Glutamatergic neuron (in vitro differentiated cells): ENCODE measurements at regions not wholly inside any gene's neighbourhood (a gene's known extent, or its start where the extent isn't known, plus 50 kb on each side); places are given as distances from the start of the nearest gene placed in this dataset.
"Not testable (repeated sequence)": the region's sequence is repeated elsewhere in the genome, so short reads cannot be mapped to it uniquely, and the experiment has no call there.

ENCODE experiments used
- DNase-seq: peaks from one replicate; pipeline ENCODE4 v3.0.0; 2022
- H3K27ac Mint-ChIP-seq: one replicate; pipeline ENCODE4 v1.8.0; 2020; ENCODE audit warnings: mild to moderate bottlenecking, mixed read lengths, inconsistent platforms; ENCODE audit not compliant: unreplicated experiment
- H3K27me3 Mint-ChIP-seq: one replicate; pipeline ENCODE4 v1.8.0; 2020; ENCODE audit warnings: mild to moderate bottlenecking, moderate library complexity, mixed read lengths, inconsistent platforms; ENCODE audit not compliant: unreplicated experiment
- H3K36me3 Mint-ChIP-seq: one replicate; pipeline ENCODE4 v1.8.0; 2020; ENCODE audit warnings: mild to moderate bottlenecking, mixed read lengths, inconsistent platforms; ENCODE audit not compliant: unreplicated experiment
- H3K4me1 Mint-ChIP-seq: one replicate; pipeline ENCODE4 v1.8.0; 2020; ENCODE audit warnings: mild to moderate bottlenecking, low read depth, mixed read lengths, inconsistent platforms; ENCODE audit not compliant: unreplicated experiment
- H3K4me3 Mint-ChIP-seq: one replicate; pipeline ENCODE4 v1.8.0; 2020; ENCODE audit warnings: mild to moderate bottlenecking, mixed read lengths, inconsistent platforms; ENCODE audit not compliant: unreplicated experiment
- H3K9me3 Mint-ChIP-seq: one replicate; pipeline ENCODE4 v1.8.0; 2020; ENCODE audit warnings: mild to moderate bottlenecking, moderate library complexity, mixed read lengths, inconsistent platforms; ENCODE audit not compliant: unreplicated experiment
- CTCF ChIP-seq: fragments of 200-600 bp; sonication (generic); IDR thresholded peaks from one replicate; pipeline ENCODE4 v1.5.0; 2021; ENCODE audit not compliant: partially characterized antibody, unreplicated experiment

- Mint-ChIP-seq H3K4me1 (peaks cover 4% of the 10 kb centered on the region), H3K9me3 (peaks cover 3% of the 10 kb centered on the region), H3K27me3 (peaks cover 4% of the 10 kb centered on the region), H3K4me3 (no peak overlapping the region), H3K36me3 (no peaks in the 10 kb centered on the region), H3K27ac (no peak overlapping the region)
- no peak for TF ChIP-seq CTCF
- DNase-seq: no peak
Measured at GRCh38 chr1:184193451-184193850, 141.9 kb downstream of the TSEN15 start.

DNA sequence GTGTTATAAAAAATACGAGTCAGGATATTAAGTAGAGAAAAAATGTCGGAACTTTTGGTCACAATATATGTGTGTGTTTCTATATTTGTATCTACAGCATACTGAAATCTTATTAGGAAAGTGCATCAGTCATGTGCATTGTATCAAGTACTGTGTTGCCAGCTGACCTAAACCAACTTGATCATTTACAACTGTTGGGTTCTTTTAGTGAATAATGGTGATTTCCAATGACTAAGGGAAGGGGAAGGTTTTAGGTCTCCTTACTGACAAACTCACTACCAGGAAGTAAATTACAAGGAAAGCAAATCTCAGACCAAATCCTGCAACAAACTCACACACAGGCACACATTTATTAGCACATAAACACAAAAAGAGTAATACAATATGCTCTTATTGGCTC lies 142.7 kb downstream of the TSEN15 start:
- no peak for DNase-seq
- Mint-ChIP-seq H3K9me3 (peaks cover 3% of the 10 kb centered on the region), H3K4me1 (peaks cover 4% of the 10 kb centered on the region), H3K36me3 (no peaks in the 10 kb centered on the region), H3K27me3 (peaks cover 4% of the 10 kb centered on the region), H3K27ac (no peak overlapping the region), H3K4me3 (no peak overlapping the region)
- TF ChIP-seq CTCF: no peak

DNA sequence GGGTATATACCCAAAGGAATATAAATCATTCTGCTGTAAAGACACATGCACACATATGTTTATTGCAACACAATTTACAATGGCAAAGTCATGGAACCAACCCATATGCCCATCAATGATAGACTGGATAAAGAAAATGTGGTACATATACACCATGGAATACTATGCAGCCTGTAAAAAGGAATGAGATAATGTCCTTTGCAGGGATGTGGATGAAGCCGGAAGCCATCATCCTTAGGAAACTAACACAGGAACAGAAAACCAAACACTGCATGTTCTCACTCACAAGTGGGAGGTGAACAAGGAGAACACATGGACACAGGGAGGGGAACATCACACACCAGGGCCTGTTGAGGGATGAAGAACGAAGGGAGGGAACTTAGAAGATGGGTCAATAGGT lies 144.2 kb downstream of the TSEN15 start:
- DNase-seq, H3K4me3 Mint-ChIP-seq, H3K27ac Mint-ChIP-seq, H3K9me3 Mint-ChIP-seq, H3K36me3 Mint-ChIP-seq, H3K27me3 Mint-ChIP-seq: not testable (repeated sequence)
- peaks cover 11% of the 10 kb centered on the region for H3K4me1 Mint-ChIP-seq

DNA sequence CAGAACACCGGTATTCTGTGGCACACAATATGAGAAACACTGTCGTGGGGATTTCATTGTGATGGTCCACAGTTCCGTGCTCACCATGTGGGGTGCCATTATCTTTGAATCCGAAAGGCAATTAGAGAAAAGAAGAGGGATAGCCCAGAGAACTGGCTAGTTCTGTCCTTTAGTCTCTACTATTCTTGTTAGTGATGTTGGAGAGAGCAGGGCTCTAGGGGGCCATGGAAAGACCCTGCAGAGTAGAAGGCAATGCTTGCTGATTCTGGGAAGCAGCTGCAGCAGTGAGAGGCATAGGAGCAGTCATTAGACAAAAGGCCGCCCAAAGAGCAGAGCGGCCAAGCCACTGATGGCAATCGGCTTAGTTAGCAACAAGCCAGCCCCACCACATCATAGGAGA lies 146.3 kb downstream of the TSEN15 start:
- Mint-ChIP-seq H3K27me3 (peaks cover 4% of the 10 kb centered on the region), H3K4me3 (no peak overlapping the region), H3K9me3 (peaks cover 4% of the 10 kb centered on the region), H3K4me1 (peaks cover 7% of the 10 kb centered on the region), H3K27ac (no peak overlapping the region), H3K36me3 (no peaks in the 10 kb centered on the region)
- TF ChIP-seq CTCF: no peak
- no peak for DNase-seq

GRCh38 chr1:184199036-184199435 lies 147.5 kb downstream of the TSEN15 start:
- no peak overlapping the region for H3K4me3 Mint-ChIP-seq
- H3K9me3 Mint-ChIP-seq: peaks cover 4% of the 10 kb centered on the region
- H3K27me3 Mint-ChIP-seq: peaks cover 2% of the 10 kb centered on the region
- TF ChIP-seq CTCF: no peak
- H3K36me3 Mint-ChIP-seq: no peaks in the 10 kb centered on the region
- peaks cover 7% of the 10 kb centered on the region for H3K4me1 Mint-ChIP-seq
- no peak overlapping the region for H3K27ac Mint-ChIP-seq
- no peak for DNase-seq
